ENCODE measurements at regions not wholly inside any gene's neighbourhood (a gene's known extent, or its start where the extent isn't known, plus 50 kb on each side); places are given as distances from the start of the nearest gene placed in this dataset.

GRCh38 chr4:189049682-189050081 lies 891.0 kb upstream of the FRG1 start:
- no peak for DNase-seq

DNA sequence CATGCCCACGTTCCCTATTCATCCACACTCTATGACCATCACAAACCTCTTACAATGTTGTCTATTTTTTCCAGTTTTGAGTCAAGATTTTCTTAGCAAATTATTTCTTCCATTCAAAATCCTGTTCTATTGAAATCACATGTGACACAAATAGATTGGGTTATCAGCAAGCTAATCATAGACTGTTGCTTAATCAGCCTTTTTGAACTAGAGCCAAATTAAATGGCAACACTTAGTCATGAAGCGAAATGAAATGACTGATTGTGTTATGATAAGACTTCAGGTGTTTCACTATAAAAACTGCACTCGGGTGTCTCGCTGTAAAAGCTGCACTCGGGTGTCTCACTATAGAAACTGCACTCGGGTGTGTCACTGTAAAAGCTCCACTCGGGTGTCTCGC lies 890.0 kb upstream of the FRG1 start:
- DNase-seq = no peak

GRCh38 chr4:189053621-189054020 lies 887.1 kb upstream of the FRG1 start:
- DNase-seq = no peak

DNA sequence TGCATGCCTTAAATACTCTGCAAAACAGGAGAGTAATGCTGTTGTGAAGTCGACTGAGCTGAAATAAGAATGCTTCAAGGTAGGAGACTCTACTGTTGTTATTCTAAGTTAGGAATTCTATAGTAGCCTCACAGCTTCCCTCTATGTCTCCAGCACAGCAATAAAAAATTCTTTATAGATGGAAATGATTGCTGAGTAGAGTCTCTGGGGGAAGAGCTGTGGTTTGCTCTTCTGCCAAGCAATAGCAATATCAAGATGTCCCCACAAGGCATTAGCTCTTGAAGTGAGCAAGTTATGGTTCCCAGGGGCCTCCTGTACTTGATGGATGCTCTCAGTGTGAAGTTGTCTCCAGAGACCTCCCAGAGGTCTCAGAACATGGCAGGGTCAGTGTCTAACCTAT lies 880.6 kb upstream of the FRG1 start:
- DNase-seq = no peak

DNA sequence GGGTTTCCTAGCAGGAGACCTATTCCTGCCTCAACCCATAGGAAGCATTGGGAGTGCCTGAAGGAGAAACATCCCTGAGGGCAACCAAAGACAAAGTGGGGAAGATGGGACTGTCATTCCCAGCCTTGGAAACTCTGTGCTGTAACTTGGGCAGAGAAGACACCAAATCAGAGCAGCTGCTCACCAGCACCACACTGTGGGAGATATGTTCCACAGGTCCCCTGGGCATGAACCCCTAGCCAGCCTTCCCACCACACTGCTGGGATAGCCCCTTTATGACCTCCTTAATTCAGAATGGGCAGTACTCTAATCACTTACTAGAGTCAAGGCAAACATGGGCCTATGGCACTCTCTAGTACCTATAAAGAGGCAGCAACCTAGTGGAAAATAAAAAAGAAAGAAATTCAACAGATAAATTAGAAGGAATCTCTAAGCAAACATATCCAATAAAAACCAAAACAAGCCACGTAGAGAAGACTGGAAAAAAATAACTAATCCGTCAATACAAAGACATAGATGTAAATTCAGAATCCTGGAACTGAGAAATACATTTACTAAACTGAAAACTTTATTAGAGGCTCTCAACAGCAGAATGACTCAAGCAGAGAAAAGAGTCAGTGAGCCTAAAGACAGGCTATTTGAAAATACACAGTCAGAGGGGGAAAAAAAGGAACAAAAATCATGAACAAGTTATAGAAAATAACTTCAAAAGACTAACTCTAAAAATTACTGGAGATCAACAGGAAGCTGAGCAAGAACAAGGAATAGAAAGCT lies 878.4 kb upstream of the FRG1 start:
- no peak for DNase-seq

DNA sequence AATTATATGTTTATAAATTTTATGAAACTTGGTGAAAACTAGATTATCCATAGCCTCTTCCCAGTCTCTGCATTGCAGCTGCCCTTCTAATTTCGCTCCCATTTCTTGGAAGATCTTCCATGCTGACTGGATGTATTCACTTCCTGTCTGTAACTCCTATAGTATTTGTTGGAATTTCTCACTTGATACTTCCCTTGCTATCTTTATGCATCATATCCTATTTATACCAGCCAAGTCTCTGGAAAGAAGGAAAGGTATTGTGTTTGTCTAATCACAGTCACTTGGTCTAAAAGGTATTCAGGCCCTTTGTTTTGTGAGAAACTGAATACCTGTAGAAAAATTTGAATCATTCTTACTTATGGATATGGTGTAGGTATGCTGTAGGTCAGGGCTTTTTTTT lies 870.9 kb upstream of the FRG1 start:
- DNase-seq = no peak

- no peak for DNase-seq
Observed at GRCh38 chr4:189071241-189071640, 869.4 kb upstream of the FRG1 start.

DNA sequence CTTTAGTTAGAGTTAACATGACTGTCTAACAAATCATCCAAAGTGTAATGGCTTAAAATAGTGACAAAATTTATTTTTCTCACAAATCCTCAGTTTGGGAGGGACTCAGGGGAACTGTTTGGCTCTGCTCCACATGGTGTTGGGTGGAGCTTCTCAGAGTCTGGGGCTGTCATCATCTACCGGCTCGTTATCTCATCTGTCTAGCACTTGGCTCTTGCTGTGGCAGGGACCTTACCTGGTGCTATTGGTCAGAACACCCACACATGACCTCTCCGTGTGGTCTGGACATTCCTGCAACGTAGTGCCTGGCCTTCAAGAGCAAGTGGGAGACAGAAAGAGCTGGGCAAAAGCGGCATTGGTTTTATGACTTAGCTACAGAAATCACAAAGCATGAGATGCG lies 866.9 kb upstream of the FRG1 start:
- no peak for DNase-seq

- no peak for DNase-seq
Observed at GRCh38 chr4:189081826-189082225, 858.8 kb upstream of the FRG1 start.

- no peak for DNase-seq
Observed at GRCh38 chr4:189083769-189084168, 856.9 kb upstream of the FRG1 start.

DNA sequence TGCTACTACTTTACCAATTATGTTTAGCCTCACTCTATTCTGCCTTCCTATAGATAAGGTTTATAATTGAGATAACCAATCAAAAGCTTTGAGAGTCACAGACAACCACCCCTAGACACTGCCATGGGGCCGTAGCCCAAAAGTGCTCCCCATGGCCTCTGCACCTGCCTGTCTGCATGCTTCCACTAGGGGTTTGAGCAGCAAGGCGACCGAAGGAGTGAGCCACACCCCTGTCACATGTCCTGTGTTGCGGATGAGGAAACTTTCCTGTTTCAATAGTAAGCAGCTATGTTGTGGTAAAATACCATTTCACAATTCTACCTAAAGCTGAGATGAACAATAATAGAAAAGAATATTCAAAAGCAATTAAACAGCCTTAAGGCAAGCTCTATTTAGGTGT lies 856.0 kb upstream of the FRG1 start:
- DNase-seq = no peak

- DNase-seq = no peak
Observed at GRCh38 chr4:189087971-189088370, 852.7 kb upstream of the FRG1 start.

DNA sequence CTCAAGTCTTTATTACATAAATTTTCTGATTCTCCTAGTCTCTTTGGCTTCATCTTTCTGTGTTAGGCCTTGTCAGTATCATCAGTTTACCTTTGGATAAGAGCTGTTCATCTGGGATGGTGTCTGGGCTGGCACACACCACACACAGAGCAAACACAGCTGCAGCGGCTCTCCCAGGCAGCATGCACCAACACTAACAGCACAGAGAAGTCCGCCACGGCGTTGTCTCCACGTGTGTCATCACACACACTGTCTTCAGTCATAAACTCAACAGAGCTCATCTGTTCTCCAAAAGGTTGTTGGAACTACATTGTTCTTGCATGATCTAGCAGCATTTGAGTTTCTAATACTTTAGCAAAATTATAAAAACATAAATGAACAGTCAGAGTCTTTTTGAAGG lies 851.9 kb upstream of the FRG1 start:
- no peak for DNase-seq

DNA sequence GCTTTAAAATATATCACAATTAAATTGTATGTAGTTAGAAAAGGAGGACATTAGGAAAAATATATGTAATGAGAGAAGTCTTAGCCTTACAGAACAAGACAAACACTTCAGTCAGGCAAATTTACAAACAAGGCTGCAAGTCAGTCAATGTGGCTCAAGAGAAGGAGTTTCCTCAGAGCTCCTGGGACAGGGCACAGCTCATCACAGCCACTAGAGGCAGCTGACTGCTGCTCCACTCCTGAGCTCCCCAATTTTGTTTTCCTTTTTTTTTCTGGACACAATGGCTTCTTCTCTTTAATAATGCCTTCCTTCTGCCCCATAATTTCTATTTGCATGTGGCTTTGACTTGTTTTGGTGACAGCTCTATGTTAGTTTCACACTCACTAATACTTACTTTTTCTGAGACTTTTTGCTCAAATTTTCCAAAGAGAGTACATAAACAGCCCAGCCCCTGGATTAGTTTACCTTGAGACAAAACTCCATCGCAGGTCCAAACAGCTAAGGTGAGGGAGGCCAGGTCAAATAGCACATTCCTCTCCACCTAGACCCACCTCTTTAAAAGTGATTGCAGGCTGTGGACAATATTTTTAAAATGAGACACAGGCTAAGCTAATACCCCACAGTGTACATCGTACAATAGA lies 850.4 kb upstream of the FRG1 start:
- no peak for DNase-seq

- no peak for DNase-seq
Observed at GRCh38 chr4:189092581-189092980, 848.1 kb upstream of the FRG1 start.

DNA sequence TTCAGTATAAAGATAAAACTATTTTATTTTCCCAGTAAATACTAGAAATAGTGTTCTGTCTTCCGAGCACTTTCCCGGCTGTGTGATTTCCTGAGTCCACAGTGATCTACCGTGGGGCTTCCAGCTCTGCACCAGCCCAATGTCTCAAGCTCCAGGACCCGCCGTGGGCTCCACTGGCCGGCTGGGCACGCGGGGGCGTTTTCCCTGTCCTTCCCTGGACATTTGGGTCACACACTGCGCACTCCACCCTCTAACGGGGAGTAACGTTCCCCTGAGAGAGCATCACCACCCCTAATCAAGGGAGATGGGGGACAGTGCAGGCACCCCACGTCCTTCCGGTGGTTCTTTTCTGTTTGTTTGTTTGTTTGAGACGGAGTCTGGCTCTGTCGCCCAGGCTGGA lies 844.6 kb upstream of the FRG1 start:
- no peak for DNase-seq

- no peak for DNase-seq
Observed at GRCh38 chr4:189096717-189097116, 844.0 kb upstream of the FRG1 start.

DNA sequence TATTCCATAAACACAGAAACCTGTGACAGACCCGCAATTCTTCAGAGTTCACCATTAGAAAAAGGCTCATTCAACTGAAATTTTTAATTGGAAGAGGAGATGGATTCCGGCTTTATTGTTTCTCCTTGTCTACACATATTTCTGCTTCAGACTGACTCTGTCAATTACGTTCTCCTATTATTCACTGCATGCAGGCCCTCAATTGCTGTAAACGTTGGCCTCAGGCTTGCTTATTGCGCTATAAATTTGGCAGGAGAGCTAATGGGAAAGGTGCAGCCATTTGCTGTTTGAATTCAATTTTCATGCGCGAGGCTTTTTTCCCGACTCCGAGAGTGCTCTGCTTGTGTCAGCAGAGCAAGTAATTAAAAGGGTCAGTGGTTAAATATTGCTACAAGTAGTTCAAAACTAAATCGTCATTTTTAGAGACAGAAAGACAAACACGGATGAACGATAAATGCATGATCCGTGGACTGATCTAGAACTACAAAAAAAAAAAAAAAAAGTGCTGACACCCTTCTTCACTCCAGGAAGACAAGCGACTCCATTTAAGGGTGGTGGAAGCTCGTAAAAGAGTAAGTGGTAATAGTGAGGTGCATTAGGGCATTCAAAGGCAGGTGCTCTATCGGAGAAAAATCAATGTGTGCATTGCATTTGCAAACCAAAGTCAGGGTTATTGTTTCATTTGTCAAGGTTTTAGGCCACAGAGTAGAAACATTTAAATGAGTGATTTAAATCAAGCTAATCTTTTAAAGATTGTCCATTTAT lies 841.6 kb upstream of the FRG1 start:
- DNase-seq = no peak

GRCh38 chr4:189113389-189113888 lies 827.2 kb upstream of the FRG1 start:
- no peak for DNase-seq

DNA sequence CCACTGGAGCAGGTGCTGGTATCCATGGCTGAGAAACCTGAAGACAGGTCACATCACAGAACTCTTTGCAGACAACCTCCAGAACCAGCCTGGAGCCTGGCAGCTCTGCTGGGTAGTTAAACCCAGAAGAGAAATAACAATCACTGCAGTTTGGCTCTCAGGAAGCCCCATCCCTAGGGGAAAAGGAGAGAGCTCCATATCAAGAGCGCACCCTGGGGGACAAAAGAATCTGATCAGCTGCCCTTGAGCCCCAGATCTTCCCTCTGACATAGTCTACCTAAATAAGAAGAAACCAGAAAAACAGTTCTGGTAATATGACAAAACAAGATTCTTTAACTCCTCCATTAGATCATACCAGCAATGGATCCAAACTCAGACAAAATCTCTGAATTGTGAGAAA lies 823.2 kb upstream of the FRG1 start:
- DNase-seq = no peak

- DNase-seq = no peak
Observed at GRCh38 chr4:189121336-189121735, 819.3 kb upstream of the FRG1 start.

GRCh38 chr4:189124149-189124758 lies 816.4 kb upstream of the FRG1 start:
- no peak for DNase-seq

DNA sequence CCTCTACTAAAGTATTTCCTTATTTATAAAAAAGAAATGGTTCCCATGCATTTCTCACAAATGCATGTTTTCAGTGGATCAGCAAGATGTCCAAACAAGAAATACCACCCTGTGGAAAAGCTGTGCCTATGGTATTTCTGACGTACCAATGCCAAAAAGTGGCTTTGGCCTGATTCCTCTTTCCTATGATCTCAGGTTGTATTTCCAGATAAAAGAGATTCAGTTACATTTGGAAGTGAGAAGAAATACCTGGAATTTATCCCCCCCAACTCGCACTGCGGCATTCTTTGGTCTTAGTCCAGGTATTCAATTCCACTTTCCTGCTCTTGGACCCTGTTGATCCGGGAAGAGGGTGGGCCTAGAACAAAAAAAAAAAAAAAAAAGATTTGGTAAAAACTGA lies 815.9 kb upstream of the FRG1 start:
- DNase-seq = no peak

GRCh38 chr4:189126040-189126439 lies 814.6 kb upstream of the FRG1 start:
- DNase-seq = no peak
